8988T (cell line): ENCODE measurements at regions not wholly inside any gene's neighbourhood (a gene's known extent, or its start where the extent isn't known, plus 50 kb on each side); places are given as distances from the start of the nearest gene placed in this dataset.

ENCODE experiments used
- DNase-seq: peaks from one replicate; pipeline ENCODE4 v3.0.0; 2011

DNA sequence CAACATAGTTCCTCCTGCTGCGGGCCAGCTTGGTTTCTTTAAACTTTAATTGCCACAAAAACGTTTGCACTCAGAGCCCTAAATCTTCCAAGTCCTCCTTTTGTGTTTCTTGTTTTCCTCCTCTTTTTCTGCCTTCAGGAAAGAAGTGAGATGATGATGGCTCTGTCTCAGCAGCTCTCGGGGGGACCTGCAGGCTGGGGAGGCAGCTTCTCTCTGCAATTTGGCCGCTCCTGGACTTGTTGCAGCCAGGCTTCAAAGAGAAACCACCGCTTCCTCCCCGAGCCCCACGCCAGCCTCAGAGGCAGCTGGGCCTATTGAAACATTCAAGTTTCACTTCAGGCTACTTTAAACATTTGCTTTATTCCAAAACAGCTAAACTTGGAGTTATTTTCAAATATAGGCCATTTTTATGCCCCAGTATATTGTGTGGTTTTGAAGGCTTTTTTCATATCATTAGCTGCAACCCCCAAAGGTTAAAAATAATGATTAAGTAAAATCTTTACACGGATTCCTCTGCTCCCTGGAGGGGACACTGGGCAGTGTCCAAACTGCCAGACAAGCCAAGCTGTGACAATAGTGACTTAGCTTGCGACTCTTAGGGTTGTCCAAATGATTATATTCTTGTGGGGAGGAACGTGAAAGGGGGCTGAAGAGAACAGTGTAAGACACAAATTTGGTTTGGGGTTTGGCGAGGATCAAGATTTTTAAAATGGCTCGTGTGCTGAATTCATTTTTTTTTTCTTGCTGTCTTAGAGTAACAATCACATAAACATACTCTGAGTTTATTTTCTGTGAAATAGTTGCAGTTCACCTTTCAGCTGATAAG, 330.8 kb downstream of the DLEU7 start:
- DNase-seq = no peak

DNA sequence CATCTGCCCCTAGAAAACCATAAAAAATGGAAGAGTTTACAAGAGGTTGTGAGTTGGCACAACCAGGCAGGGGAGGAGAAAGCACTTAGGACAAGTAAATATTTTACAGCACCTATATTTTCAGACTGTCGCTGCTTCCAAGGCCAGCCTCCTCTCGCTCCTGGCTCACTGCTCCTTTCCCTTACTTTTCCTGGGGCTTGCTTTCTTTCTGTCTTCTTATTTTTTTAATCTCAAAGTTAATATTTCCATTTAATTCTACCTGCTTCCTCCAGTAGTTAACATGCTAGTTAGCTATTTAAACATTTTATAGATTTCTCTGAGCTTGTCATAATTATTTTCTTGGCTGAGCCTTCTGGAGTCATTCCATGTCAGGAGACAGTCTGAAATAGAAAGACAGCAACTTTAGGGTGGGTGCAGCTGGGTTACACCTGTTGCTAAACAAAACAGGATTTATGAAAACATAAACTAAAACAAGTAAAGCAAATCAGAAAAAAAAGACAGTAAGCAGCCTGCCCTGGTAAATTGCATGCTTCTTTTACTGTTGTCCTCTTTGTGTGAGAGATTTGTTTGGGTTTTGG, 330.1 kb downstream of the DLEU7 start:
- no peak for DNase-seq

DNA sequence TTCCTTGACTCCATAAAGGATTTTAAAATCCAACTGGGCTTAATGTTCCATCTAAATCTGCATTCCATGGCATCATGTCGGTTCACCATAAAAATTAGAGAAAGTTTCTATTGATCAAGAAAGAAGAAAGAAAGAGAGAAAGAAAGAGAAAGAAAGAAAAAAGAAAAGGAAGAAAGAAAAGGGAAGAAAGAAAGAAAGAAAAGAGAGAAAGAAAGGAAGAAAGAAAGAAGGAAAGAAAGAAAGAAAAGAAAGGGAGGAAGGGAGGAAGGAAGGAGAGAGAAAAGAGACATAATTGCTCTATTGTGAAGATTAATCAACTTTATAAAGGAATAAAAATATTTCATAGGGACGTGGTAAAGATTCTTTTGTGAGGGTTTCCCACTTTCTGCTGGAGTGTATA, 329.2 kb downstream of the DLEU7 start:
- DNase-seq = no peak

DNA sequence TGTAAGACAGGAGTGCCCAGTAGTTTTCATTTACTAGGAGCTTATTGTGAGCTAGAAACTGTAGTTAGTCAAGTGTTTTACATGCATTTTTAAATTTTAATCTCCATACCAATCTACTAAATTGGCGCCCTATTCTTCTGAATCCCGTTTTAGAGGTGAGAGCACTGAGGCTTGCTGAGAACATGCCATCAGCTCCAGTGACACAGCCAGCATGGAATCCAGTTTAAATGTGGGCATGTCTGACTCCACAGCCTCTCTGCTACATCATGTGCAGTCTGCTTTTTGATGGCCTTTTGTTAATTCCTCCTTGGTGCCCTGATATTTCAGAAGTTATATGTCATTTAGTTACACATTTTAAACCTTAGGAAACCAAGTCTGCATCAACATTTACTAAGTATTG, 325.4 kb downstream of the DLEU7 start:
- no peak for DNase-seq

DNA sequence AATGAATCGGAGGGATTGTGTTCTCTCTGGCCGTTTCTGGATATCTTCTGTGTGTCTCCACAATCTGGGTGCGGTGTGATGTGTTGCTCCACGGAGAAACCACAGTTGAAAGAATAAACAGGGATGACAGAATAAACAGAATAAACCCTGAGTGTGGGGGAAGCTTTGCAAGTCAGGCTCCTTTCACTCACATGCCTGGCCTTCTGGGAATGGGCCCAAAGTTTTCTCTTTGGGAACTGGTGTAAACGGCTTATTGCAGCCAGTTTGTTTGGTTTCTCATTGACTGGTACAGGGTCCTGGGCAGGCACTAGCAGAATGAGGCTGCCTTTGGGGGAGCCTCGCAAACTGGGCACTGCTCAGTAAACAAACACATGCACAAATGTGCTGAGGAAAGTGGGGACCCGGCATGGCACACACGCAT, 324.7 kb downstream of the DLEU7 start:
- no peak for DNase-seq

DNA sequence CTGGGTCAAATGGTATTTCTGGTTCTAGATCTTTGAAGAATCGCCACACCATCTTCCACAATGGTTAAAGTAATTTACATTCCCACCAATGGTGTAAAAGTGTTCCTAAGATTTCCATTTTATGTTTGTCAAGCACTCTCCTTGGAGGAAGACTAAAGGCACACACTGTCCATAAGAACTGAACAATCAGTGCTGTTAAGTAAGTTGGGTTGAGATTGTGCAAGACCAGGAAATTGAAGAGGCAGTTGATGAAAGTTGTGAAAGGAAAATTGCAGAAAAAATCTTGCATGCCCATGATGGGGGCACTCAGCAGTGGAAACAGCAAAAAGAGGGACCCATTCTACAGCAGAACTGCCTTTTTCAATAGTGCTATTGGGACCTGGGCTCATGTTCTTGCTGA, 323.6 kb downstream of the DLEU7 start:
- no peak for DNase-seq

DNA sequence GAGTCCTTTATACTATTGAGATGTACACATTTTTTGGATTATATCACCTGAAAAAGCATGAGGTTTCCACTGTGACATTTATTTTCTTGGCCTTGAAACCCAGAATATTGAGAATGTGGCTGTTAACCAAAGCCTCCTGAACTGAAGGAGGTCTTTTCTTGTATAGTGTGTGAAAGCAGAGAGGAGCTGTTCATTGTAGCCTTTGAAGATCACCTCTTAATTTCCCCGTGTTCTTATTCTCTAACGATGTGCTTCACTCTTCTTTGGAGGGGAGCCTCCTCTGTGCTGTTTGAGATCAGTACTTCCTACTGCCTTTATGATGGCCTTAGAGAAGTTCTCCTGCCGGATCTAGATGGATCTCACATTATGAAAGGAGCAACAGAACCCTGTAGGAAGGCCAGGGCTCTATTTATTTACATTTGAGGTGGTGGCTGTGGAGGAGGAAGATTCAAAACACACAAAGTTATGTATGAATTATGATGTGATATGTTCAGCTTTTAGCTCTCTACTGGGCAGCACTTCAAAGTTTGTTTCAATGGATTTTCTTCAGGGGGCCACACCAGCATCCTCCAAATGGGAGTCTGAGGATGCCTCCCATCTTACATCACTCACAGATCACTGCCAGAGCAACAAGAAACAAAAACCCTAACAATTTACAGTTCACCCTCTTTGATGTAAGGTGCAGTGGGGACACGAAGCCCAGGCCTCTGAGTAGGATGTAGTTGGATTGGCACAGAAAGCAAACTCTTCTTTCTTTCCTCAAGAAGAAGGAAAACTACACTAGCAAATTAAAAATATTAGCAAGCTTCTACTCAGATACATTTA, 322.3 kb downstream of the DLEU7 start:
- no peak for DNase-seq

DNA sequence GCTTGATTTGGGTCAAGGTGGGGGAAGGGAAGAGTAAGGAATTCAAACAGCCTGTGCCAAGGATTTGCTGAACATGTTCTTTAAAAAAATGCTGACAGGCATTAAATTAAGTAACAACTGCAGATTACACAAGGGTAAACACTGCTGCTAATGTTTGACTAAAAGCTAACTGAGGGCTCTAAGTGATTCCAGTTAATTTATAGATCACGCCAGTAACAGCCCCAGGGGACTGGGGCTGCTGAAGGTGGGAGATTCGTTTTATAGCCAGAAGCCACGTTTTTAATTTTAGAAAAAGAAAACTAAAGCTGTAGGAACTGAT, 321.7 kb downstream of the DLEU7 start:
- DNase-seq = no peak

DNA sequence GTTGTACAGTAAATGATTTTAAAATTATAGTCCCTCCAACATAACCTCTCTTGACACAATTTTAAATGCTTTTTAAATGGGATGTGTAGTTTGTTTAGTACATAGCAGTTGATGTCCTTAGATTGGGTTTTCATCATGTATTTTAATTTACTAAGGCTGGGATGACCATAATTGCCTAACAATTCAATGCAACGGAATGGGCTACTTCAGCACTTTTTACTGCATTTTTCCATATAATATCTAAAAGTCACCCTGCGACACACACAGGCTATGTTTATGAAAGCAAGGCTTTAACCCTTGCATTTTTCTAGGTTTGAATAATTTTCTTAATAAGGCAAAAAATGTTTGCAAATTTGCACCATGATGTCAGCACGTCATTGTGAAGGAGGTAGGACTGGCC, 321.0 kb downstream of the DLEU7 start:
- no peak for DNase-seq

DNA sequence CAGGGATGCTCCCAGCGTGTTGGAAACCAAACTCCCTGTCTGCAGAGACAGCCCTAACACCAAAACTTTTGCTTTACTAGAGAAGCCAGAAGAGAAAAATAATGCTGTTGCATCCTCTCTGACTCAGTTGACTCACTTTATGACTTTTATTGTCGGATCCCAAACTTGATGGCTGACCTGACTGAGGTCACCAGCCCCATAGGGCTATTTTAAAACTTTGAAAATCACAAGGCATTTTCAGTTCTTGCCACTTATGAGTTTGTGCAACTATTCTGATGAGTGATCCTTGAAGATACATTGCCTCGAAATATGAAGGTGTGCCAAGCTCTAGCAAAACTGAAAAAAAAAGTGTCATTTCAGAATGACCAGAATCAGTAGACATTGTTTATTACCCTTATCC, 320.2 kb downstream of the DLEU7 start:
- DNase-seq = no peak

DNA sequence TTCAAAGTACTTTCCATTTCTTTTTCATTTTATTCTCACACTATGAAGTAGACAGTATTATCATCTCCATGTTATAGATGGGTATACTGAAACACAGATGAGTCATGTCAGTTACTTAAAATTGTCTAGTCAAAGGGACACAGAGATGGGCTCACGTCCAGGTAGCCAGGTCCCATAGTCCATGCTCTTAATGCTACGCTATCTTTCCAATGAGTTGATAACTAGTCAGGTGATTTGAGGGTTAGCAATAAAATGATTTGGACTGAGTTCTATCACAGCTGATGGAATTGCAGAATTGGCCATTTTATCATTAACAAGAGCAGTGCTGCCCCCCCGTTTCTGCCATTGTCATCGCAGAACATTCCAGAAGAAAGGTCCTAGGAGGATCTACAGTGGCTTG, 318.9 kb downstream of the DLEU7 start:
- no peak for DNase-seq

DNA sequence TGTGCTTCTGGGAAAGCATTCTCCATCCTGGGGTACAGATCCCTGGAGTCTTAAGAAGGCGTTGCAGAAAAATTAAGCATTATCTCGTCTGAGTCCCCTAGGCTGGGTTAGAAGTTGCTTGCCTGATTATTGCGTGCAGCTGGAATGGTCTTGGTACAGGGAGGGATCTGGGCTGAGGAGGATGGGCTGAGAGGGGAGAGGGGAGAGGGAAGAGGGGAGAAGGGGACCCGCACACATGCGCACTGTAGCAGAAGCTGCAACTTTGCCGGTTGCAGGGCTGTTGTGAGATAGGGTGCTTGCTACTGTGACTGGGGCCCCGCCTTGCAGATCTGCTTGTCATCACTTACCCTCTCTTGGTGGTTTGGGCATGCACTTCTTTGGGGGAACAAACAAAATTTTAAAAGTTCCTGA, 316.8 kb downstream of the DLEU7 start:
- DNase-seq = no peak

DNA sequence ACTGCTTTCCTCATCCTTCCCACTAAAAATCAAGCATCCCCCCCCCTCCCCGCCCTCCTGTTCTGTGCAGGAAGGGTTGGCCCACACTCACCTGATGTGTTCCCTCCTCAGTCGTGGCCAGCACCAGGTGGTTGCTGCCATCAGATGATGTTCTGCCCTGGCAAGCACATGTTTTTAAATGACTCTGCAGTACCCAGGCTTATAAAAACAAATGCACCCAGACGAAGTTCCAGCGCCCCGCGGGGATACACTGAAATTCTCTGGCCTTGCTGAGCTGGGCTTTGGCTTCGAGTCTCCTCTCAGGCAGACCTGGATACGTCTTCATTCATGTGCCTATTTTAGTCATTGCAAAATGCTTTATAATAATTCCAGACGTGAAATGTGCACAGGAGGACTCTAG, 316.3 kb downstream of the DLEU7 start:
- DNase-seq = no peak

DNA sequence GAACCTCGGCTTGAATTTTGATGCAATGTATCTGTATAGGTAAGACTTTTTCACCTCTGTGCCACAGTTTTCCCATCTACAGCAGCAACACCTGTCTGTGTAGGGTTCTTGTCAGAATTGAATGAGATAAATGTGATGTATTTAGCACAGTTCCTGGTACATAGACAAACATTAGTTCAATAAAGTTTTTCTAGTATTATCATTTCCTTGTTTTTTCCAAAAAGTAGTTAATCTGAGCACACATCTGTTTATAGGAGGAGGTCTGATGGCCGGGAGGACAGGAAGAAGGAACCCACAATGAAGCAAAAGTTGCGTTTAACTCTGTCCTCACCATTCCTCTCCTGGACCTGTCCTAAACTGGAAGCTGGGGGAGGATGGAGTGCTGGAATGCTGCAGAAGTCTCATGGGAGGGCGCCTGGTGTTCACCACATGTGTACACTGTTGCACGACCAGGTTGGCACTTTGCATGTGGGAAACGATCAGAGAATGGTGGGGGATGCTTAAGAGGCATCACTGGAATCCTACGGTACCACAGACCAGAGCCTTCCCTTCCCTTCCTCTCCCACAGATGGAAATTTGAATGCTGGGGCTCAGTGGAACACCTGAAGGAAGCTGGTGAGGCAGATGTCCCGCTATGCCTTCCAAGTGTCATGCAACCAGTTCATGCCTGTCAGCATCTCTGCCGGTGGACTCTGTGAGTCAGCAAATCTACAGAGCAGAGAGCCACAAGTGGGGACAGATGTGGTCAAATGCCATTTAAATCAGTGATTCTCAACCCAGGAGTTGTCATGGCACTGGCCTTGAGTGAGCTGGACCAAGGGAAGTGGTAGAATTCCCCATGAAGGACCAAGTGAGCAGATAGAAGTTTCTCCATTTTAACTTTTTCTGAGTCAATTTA, 315.6 kb downstream of the DLEU7 start:
- DNase-seq = no peak

DNA sequence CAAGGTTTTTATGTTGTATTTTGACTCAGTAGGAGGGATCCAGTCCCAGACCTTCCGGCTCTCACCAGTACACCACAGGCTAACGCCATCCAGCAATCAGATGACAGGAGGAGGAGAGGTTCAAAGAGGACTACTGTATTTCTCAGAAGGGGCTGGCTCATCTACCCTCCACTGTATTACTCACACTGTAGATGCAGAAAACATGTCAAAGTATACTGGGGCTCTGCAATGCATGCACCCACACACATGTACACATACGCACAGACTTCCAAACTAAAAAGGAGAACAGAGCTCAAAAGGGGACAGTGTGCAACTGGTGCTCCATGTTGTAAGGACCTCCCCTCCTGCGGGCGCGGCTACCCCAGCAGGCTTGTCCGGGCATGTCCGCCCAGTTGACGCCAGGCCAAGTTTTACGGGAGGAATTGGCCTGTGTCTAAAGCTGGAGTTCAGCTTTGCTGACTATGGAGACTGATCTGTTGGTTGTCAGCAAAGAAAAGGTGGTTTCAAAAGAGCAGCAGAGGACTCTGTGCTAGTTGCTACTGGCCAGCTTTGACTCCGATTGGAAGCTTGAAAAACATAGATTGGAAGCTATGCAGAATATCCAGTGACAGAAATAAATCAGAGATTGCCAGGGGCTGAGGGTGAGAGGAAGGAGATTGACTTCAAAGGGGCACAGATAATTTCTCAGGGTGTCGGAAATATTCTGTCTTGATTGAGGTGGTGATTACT, 314.2 kb downstream of the DLEU7 start:
- no peak for DNase-seq

DNA sequence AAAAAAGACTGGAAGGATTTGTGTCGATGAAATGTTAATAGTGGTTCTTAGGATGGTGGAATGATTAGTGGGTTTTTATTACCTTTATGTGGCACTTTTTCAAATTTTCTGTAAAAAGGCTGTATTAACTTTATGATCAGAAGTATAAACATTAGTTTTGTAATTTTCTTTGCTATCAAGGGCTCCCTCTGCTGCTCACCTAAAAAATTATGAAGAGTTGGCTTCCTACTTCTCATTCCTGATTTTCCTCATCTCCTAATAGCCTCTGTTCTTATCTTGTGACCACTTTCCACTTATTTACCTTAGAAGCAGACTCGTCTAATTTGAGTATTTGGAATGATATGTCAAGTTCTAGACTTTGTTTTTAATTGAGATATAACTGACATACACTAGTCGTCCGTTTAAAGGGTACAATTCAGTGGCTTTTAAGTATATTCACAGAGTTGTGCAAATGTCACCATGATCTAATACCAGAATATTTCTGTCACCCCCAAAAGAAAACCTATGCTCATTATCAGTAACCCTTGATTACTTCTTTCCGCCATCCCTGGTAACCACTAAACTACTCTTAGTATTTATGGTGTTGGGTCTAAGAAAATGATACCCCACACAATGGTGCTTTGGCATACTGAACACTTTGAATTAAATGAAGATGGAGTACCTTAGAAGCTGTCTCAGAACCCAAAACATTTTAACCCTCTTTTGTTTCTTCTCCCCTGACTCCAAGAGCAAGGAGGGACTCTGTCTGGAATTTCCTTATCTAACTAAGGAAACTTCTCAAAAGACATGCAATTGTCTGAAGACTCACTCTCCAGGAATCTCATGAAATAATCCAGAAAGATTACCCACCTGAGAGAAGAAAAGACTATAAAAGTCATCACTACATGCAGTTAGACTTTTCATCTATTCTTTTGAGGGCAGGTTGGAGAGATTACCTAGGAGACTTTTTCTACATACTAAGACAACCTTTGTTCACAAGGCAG, 311.3 kb downstream of the DLEU7 start:
- DNase-seq = no peak

DNA sequence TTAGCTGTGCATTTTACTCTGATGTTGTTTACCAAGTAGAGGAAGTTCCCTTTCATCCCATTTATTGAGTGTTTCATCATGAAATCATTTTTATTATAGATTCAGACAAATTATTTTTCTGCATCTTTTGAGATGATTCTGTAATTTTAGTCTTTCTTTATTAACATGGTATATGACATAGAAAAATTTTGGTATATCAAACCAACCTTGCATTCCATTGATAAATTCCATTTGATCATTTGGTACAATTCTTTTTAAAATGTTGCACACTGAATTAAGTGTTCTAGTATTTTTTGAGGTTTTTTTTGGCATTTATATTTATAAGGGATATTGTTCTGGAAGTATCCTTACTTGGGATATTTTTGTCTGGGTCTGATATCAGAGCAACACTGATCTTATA, 308.4 kb downstream of the DLEU7 start:
- no peak for DNase-seq

DNA sequence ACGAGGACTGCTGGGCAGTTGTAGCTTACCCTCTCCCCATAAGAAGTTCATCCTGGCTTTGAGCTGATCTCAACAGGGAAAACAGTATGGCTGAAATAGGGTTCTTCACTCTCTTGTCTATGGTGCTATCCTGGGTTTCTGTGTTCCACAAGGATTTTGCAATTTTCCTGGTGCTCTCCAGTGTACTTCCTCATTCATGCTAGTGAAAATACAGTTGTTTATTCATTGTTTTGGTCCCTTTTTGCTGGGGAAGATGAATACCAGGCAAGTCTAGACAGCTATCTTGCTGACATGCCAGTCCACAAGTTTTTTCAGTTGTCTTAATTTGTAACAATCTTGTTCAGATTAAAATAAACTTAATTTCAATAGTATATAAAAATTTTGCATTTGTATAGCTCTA, 306.5 kb downstream of the DLEU7 start:
- DNase-seq = no peak

DNA sequence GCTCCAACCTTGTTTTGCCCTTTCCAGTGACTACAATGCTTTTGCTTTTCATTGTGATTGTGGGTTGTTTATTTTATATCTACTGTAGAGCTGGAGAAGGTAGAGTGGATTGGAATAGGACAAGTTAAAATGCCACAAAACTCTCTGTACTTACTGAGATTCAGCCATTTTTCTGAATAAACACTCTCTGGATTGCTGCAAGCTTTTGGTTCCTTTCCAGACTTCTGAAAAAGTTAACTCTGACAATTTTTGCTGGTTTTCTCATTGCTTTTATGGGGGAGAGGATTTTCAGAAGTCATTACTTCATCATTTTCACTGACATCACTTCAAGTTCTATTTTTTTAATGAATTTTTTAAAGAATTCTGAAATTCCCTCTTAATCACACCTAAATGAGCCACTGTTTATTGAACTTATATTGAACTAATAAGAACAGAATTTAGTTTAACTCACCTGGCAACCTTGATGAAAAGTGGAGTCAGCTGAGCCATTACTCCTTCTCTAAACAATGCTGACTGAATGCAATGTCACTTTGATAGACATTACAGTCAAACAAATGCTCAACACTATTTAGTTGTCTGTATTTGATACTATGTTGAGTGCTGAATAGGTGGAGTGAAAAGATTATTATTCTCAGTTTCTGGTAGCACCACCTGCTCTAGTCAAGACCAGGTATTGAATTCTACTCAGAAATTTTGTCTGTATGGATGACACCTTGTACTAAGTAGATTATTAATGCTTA, 303.5 kb downstream of the DLEU7 start:
- DNase-seq = no peak

DNA sequence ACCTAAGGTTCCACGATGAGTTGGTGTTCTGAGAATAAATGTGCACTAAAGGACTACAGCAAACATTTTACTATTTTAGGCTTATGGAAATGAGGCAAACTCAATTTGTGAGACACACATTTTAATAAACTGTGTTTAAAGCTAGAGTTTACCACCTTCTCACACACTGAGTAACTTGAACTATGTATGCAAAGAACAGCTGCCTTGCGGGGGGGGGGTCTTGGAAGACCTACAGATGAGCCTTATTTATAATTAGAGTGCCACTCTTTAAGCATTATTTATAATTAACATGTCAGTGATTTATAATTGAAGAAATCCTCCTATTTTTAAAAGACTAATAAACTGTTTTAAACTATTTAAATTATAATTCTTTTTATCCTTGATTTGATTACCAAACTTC, 300.4 kb downstream of the DLEU7 start:
- no peak for DNase-seq
